Caki2 (cell line): ENCODE measurements at regions not wholly inside any gene's neighbourhood (a gene's known extent, or its start where the extent isn't known, plus 50 kb on each side); places are given as distances from the start of the nearest gene placed in this dataset.

Experiments used
- DNase-seq: peaks from one replicate; pipeline ENCODE4 v3.0.0-alpha.2; 2015; ENCODE audit warnings: low read depth
- in situ Hi-C: cut with HindIII; loops from 2 replicates; pipeline ENCODE4 v1.10.0; 2016; ENCODE audit warnings: low sequenced_read_pairs, low pct_unique_long_range_greater_than_20kb, mixed read lengths

DNA sequence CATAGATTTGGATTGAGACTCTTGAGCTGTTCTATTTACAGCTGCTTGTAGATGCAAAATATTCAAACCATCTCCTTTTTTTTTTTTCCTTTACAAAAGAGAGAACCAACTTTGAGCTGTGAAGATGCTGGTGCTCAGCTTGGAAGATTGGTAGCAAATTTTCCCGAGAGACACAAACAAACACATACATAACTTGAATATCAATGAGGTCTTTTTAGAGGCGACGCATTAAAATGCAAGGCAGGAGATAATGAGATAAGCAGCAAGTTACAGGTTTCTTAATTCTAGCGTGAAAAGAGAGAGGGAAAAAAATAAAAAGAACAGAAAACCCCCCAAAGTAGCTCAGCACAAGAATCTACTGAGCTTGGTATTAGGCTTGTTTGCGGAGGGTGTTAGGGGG, 247.0 kb upstream of the SORL1-AS1 start:
- DNase-seq: no peak
- in situ Hi-C loops: no loop called here

DNA sequence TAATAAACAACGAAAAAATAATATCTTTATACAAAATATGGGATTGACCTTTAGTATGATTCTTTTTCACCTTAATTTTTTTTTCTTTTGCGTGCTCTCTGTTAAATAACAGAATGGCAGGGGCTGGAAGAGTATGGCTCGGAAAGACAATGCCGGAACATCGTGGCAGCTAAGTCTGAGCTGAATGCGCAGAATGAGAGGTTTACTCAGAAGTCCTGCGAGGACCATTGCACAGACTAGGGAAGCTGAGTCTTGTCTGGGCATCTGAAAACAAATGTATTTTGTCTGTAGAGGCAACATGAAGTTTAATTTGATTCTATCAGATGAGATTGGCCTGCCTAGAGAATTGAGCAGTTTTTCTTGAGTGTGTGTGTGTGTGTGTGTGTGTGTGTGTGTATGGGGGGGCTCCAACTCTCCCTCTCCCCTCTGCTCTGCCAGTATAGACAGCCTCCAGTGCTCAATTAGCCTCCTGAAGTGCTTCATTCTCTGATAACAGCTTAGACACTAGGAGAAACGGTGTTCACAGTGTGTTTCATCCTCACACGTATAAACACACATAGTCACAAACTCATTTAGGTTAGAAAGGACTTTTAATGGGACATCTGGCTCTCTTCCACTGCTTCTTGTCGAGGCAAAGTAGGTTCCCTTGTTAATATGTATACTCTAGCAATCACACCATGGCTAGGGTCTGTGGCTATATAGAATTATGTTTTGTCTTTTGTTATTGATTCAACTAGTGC, 244.3 kb upstream of the SORL1-AS1 start:
- DNase-seq: no peak
- in situ Hi-C loops: no loop called here

DNA sequence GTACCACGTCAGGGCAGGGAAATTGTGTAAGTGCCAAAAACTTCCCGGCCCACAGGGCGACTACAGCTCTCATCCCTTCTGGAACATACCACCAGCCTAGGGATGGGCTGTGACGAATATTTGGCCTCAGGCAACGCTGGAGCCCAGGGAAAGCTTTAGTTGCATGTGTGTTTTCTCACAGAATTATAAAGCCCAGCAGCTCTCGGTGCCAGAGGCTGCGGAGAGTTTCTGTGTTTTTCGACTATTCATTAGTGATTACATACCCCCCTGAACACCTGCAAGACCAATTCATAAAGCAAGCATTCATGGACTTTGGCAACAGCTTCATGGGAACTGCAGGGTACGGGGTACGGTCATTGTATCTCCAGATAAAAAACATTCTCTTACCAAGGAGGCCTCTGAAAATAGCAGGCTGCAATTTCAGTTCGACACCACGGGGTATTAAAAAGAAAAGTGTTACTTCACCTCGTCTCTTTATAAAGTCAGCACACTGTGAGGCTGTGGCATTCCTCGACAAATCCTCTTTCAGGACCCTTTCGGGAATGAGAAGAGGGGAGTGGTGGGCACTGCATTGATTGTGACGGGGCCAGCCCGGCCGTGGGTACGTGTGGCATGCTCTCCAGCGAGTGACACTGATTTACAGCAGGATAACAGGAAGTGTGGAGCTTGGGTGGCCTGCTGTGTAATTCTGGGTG, 243.6 kb upstream of the SORL1-AS1 start:
- in situ Hi-C loops: no loop called here
- no peak for DNase-seq

DNA sequence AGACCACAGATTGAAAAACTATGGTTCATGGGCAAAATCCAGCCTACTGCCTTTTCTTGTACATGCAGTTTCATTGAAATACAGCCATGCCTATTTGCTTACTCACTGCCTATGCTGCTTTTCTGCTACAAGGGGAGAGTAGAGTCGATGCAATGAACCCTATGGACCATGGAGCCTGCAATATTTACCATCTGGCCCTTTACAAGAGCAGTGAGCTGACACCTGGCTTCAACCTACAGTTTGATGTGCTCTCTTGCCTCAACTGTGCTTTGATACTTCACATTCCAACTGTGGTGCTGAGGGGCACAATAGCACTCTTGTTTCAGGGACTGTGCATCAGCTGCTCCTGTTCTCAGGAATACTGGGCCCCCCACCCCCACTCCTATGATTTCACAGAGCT, 239.5 kb upstream of the SORL1-AS1 start:
- in situ Hi-C loops: no loop called here

DNA sequence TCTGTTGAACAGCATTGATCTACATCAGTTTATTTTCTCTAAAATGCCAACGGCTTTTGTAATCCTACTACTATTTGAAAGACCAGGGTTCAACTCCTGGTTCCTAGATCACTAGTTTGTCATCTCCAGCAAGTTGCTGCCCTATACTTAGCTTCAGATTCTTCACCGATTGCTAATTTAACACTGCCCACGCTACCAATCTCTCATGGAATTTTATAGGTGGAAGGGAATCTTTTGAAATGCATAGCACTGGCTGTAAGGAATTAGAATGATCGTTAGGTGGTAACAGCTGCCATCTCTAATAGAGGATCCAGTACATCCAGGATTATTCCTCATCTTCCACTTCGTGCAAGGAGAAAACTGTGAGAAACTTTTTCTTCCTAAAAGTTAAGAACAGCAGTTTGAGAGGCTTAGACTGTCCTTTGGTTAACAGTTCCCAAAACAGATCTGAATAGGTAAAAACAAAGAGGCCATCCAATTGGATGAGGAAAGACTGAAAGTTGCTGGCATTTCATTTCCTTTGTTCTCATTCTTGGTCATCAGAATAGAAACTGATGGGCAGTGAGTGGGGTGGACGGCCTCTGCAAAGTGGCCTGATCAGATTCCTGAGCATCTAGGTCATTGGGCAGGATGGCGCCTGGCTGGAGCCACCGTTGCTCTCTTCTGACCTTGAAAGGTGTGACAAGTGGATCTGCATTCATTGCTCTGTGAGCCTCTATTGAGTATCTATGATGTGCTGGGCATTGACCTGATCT, 236.3 kb upstream of the SORL1-AS1 start:
- DNase-seq: no peak
- in situ Hi-C loops: no loop called here

More for the DNA sequence above, 239.5 kb upstream of the SORL1-AS1 start:
- DNase-seq: no peak

DNA sequence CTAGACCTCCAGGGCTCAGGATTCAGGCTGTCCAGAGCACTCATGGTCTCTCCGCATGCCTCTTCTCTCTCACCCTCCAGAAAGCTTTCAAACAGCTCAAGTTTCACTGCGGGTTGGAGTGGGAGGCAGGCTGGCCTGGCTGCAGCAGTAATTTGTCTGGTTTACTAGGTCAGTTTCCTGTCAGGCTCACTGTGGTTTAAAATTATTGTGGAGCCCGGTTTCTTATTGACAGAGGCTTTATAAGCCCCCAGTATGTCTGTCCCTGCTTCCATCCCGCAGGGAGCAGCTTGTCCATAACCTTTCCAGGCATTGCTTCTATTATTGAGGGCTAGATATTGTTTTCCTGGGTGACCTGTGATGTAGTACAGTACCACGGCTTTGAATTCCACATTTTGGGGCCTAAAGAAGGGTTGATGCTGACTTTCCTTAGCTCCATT, 235.3 kb upstream of the SORL1-AS1 start:
- in situ Hi-C loops: no loop called here
- no peak for DNase-seq

DNA sequence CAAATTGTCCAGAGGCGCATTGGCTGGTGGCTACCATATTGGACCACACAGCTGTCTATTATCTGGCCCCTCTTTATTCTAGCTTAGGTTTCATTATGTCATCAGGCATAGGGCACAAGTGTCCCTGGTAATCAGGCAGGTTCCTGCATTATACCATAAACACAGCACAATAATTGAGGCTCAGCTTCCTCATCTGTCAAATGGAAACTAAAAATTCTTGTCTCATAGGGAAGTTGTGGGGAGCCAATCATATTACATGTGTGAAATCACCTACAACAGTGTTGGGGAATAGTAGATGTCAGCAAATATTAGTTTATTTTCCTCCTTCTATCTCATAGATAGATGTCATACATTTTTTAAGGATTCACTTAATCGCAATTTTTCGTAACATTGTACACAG, 231.0 kb upstream of the SORL1-AS1 start:
- no peak for DNase-seq
- in situ Hi-C loops: no loop called here
